Neural cell (in vitro differentiated cells): ENCODE measurements at regions not wholly inside any gene's neighbourhood (a gene's known extent, or its start where the extent isn't known, plus 50 kb on each side); places are given as distances from the start of the nearest gene placed in this dataset.

Experiments used
- CTCF ChIP-seq: fragments of 450-650 bp; IDR thresholded peaks from 2 replicates; pipeline ENCODE4 v1.5.1; 2014; ENCODE audit warnings: antibody characterized with exemption, mild to moderate bottlenecking, moderate library complexity; ENCODE audit not compliant: poor library complexity, severe bottlenecking
- EP300 ChIP-seq: fragments of 450-650 bp; conservative IDR thresholded peaks from 2 replicates; pipeline ENCODE4 v1.6.1; 2014; ENCODE audit warnings: antibody characterized with exemption, mild to moderate bottlenecking, moderate library complexity; ENCODE audit not compliant: poor library complexity, severe bottlenecking
- EZH2 ChIP-seq: fragments of 200-600, 300-800 bp; shearing (Covaris generic), sonication (generic); IDR thresholded peaks from 2 replicates; pipeline ENCODE4 v1.6.1; 2014; ENCODE audit warnings: antibody characterized with exemption, low read length, borderline replicate concordance, mild to moderate bottlenecking; ENCODE audit not compliant: insufficient read depth, poor library complexity, severe bottlenecking
- MXI1 ChIP-seq: fragments of 450-650 bp; conservative IDR thresholded peaks from 2 replicates; pipeline ENCODE4 v1.6.1; 2014; ENCODE audit warnings: antibody characterized with exemption, mild to moderate bottlenecking; ENCODE audit not compliant: poor library complexity, severe bottlenecking
- POLR2AphosphoS5 ChIP-seq: IDR thresholded peaks from 2 replicates; pipeline ENCODE4 v1.6.1; 2012
- RAD21 ChIP-seq: fragments of 450-650 bp; conservative IDR thresholded peaks from 2 replicates; pipeline ENCODE4 v1.6.1; 2014; ENCODE audit warnings: antibody characterized with exemption, mild to moderate bottlenecking, moderate library complexity
- REST ChIP-seq: IDR thresholded peaks from 2 replicates; pipeline ENCODE4 v1.6.1; 2012; ENCODE audit warnings: borderline replicate concordance
- SMC3 ChIP-seq: fragments of 450-650 bp; conservative IDR thresholded peaks from 2 replicates; pipeline ENCODE4 v1.6.1; 2014; ENCODE audit warnings: antibody characterized with exemption, mild to moderate bottlenecking, moderate library complexity; ENCODE audit not compliant: poor library complexity
- TAF1 ChIP-seq: IDR thresholded peaks from 2 replicates; pipeline ENCODE4 v1.6.1; 2012; ENCODE audit warnings: low read depth

GRCh38 chr15:92247649-92248242 is 145.9 kb upstream of the ST8SIA2 start:
- TF ChIP-seq REST: no peak
- no peak for TF ChIP-seq CTCF
- TF ChIP-seq POLR2AphosphoS5: no peak
- no peak for TF ChIP-seq TAF1
- TF ChIP-seq EZH2: no peak
- TF ChIP-seq MXI1: no peak
- no peak for TF ChIP-seq EP300
- TF ChIP-seq RAD21: no peak
- no peak for TF ChIP-seq SMC3
